Astrocyte (in vitro differentiated cells and primary cell): ENCODE measurements at regions not wholly inside any gene's neighbourhood (a gene's known extent, or its start where the extent isn't known, plus 50 kb on each side); places are given as distances from the start of the nearest gene placed in this dataset.

ENCODE experiments used
- EZH2 ChIP-seq: IDR thresholded peaks from 2 replicates; pipeline ENCODE4 v1.6.1; 2012; ENCODE audit warnings: mild to moderate bottlenecking, low read length, inconsistent platforms; ENCODE audit not compliant: insufficient read depth
- TF ChIP-seq, protein P1 (sequence below): IDR thresholded peaks from 2 replicates; pipeline ENCODE4 v1.5.1; 2011; ENCODE audit warnings: low read depth, mild to moderate bottlenecking, inconsistent platforms, low read length, moderate library complexity; ENCODE audit not compliant: insufficient read depth

- TF ChIP-seq, protein P1, sequence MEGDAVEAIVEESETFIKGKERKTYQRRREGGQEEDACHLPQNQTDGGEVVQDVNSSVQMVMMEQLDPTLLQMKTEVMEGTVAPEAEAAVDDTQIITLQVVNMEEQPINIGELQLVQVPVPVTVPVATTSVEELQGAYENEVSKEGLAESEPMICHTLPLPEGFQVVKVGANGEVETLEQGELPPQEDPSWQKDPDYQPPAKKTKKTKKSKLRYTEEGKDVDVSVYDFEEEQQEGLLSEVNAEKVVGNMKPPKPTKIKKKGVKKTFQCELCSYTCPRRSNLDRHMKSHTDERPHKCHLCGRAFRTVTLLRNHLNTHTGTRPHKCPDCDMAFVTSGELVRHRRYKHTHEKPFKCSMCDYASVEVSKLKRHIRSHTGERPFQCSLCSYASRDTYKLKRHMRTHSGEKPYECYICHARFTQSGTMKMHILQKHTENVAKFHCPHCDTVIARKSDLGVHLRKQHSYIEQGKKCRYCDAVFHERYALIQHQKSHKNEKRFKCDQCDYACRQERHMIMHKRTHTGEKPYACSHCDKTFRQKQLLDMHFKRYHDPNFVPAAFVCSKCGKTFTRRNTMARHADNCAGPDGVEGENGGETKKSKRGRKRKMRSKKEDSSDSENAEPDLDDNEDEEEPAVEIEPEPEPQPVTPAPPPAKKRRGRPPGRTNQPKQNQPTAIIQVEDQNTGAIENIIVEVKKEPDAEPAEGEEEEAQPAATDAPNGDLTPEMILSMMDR, result no peak
- TF ChIP-seq EZH2, result no peak
Observed at GRCh38 chr4:8745826-8746225, 125.8 kb downstream of the HMX1 start.
